Right lobe of liver (tissue), 4 donors: ENCODE measurements at regions not wholly inside any gene's neighbourhood (a gene's known extent, or its start where the extent isn't known, plus 50 kb on each side); places are given as distances from the start of the nearest gene placed in this dataset.

Source experiments
- POLR2A ChIP-seq: fragments of 450-650 bp; IDR thresholded peaks from one replicate; pipeline ENCODE4 v1.6.1; 2017; ENCODE audit warnings: antibody characterized with exemption, mild to moderate bottlenecking
- TF ChIP-seq, protein P1 (sequence below), 4 donors: fragments of 200-600 bp in 3 of 4; fragments of 450-650 bp in 1 of 4; IDR thresholded peaks; one replicate each; pipeline versions ENCODE4 v1.5.1 to v1.8.0; 2016 to 2022; ENCODE audit warnings: antibody characterized with exemption in 4 of 4, mild to moderate bottlenecking in 2 of 4
- donor health status: DM: no; HTN: no; CAD: no.
- donor health status: DM: no; HTN: no; CAD: no.
- donor health status: DM: no; HTN: yes; CAD: no.

DNA sequence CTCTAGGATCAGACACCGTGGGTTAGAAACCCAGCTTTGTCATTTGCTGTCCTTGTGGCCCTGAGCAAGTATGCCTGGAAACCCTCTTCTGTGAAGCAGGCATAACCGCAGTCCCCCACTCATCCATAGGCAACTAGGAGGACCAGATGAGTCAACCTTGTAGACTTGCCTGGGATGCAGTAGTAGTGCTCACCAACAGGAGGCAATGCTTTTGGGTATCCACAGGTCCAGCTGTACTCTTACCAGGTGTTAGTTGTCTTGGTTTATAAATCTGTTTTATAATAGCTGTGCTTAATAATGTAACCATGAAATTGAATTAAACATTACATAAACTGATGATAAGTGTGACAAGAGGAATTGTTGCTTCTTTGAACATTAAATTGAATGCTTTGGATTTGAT lies 389.3 kb downstream of the IL20RB start:
- TF ChIP-seq, protein P1, sequence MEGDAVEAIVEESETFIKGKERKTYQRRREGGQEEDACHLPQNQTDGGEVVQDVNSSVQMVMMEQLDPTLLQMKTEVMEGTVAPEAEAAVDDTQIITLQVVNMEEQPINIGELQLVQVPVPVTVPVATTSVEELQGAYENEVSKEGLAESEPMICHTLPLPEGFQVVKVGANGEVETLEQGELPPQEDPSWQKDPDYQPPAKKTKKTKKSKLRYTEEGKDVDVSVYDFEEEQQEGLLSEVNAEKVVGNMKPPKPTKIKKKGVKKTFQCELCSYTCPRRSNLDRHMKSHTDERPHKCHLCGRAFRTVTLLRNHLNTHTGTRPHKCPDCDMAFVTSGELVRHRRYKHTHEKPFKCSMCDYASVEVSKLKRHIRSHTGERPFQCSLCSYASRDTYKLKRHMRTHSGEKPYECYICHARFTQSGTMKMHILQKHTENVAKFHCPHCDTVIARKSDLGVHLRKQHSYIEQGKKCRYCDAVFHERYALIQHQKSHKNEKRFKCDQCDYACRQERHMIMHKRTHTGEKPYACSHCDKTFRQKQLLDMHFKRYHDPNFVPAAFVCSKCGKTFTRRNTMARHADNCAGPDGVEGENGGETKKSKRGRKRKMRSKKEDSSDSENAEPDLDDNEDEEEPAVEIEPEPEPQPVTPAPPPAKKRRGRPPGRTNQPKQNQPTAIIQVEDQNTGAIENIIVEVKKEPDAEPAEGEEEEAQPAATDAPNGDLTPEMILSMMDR (IDR thresholded peaks at IDR 0.05) = no peak
- no peak for TF ChIP-seq POLR2A
